ENCODE measurements at regions not wholly inside any gene's neighbourhood (a gene's known extent, or its start where the extent isn't known, plus 50 kb on each side); places are given as distances from the start of the nearest gene placed in this dataset.

GRCh38 chr1:30484668-30485067 is 238.7 kb downstream of the MATN1 start (continued):
- no peak for TF ChIP-seq ZBTB33 (IDR thresholded peaks at IDR 0.05; ENCODE audit: extremely low read depth, insufficient replicate concordance, low read length)

- no peaks in the 10 kb centered on the region for H3K36me3 ChIP-seq (ENCODE audit: control insufficient read depth in 1 of 2, insufficient read depth in 2 of 2, low read length in 2 of 2)
- no peak overlapping the region for H2AFZ ChIP-seq (ENCODE audit: low read depth, low read length, poor library complexity, severe bottlenecking)
- peaks cover 5% of the 10 kb centered on the region; the same call in 1 of the 2 replicates for H3K27me3 ChIP-seq (ENCODE audit: insufficient read depth, low read length)
- H3K9ac ChIP-seq (ENCODE audit: low read length) = no peak overlapping the region
- no peak overlapping the region for H3K27ac ChIP-seq (ENCODE audit: low read depth, low read length)
- no peaks in the 10 kb centered on the region for H3K79me2 ChIP-seq (ENCODE audit: insufficient read depth, low read length)
- TF ChIP-seq CBX3 (IDR thresholded peaks at IDR 0.05; ENCODE audit: low read depth) (no peak), YY1 (IDR thresholded peaks at IDR 0.05; ENCODE audit: extremely low read depth, insufficient replicate concordance, low read depth, low read length) (no peak), POLR2A (IDR thresholded peaks at IDR 0.05; ENCODE audit: borderline replicate concordance, extremely low read depth, insufficient read depth, insufficient read length) (no peak), CTCF (IDR thresholded peaks at IDR 0.05 in 2 of 3, conservative IDR thresholded peaks at IDR 0.05 in 1 of 3; ENCODE audit: borderline replicate concordance in 1 of 3, insufficient read depth in 1 of 3, low read depth in 2 of 3, low read length in 2 of 3) (no peak), ZBTB33 (IDR thresholded peaks at IDR 0.05; ENCODE audit: extremely low read depth, insufficient replicate concordance, low read length) (no peak), SP1 (IDR thresholded peaks at IDR 0.05; ENCODE audit: low read depth) (no peak), TCF7L2 (IDR thresholded peaks at IDR 0.05; ENCODE audit: borderline replicate concordance, extremely low read depth, insufficient read depth, insufficient read length) (no peak), ZFX (IDR thresholded peaks at IDR 0.05) (no peak), EZH2 (IDR thresholded peaks at IDR 0.05) (no peak), ZNF274 (IDR thresholded peaks at IDR 0.05; ENCODE audit: low read depth, low read length) (no peak), ATF3 (IDR thresholded peaks at IDR 0.05) (no peak)
- H4K20me1 ChIP-seq (ENCODE audit: insufficient read depth) = no peaks in the 10 kb centered on the region
- intact Hi-C loops (cut with micrococcal nuclease) = no loop called here
- no peaks in the 10 kb centered on the region for H3K9me2 ChIP-seq (ENCODE audit: insufficient read depth)
- no peak overlapping the region for H3K4me3 ChIP-seq (replicated peaks in 1 of 2; ENCODE audit: low read depth in 1 of 2, low read length in 2 of 2)
- no peak overlapping the region for H3K4me2 ChIP-seq (ENCODE audit: low read length)
- BruUV-seq (replicated peaks) = no TSS peak
- POLR2A ChIA-PET = no interaction called here
- CTCF ChIA-PET = no interaction called here
- H3K9me3 ChIP-seq (ENCODE audit: control insufficient read depth in 1 of 2, insufficient read depth in 1 of 2, low read depth in 1 of 2, low read length in 2 of 2) = peaks cover 14 to 24% of the 10 kb centered on the region in 2 experiments; a peak in 2 of 4 replicates
- RAD21 ChIA-PET (ENCODE audit: low non-redundant PET in 1 of 2, low total read pairs in 2 of 2, uncharacterized antibody in 2 of 2, unreplicated experiment in 2 of 2) = no interaction called here
- H3K4me1 ChIP-seq (ENCODE audit: control insufficient read depth in 1 of 2, insufficient read depth in 2 of 2, low read length in 2 of 2) = no peaks in the 10 kb centered on the region
- no peak for ATAC-seq
- DNase-seq (ENCODE audit: low read depth, low spot score) = no peak
Observed at GRCh38 chr1:30479575-30479974, 243.8 kb downstream of the MATN1 start.

Measured in HCT116 (cell line).